Activated CD4-positive, alpha-beta T cell treated with anti-CD3 and anti-CD28 coated beads for 1 hour (primary cell): ENCODE measurements at regions not wholly inside any gene's neighbourhood (a gene's known extent, or its start where the extent isn't known, plus 50 kb on each side); places are given as distances from the start of the nearest gene placed in this dataset.

Experiments used
- DNase-seq: peaks from one replicate; pipeline ENCODE4 v3.0.0-alpha.2; 2020

DNA sequence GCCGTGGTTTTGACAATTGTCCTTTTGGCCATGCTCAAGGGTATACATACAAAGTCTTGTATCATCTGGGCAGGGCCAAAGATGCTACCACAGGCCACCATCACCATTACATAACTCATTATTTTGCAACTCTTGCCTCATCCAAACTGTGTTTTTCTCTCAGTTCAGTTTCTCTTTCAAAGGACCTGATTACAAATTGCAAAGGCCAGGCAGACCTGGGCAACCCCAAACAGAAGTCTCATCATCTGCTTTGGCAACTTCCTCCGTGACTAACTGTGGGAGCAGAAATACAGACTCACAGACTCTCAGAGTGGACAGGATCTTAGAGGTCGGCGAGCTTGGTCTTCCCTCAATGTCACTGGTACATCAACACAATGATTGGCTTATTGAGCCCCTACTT, 117.8 kb upstream of the NEDD9 start:
- no peak for DNase-seq

DNA sequence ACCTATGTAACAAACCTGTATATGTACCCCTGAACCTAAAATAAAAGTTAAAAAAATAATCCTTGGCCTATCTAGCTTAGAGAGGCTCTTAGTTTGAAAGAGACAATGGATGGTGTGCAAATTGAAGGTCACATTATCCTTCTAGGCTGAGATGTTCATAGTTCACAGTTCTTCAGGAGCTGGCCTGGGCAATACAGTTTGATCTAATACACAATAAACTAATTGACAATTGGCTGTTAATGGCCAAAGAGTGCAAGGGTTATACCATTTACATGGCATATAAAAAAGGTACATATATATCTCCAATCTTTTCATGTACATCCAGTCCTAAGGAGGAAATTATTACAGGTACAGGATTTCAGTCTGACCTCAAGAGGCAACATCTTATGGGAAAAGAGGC, 117.4 kb upstream of the NEDD9 start:
- DNase-seq: no peak

DNA sequence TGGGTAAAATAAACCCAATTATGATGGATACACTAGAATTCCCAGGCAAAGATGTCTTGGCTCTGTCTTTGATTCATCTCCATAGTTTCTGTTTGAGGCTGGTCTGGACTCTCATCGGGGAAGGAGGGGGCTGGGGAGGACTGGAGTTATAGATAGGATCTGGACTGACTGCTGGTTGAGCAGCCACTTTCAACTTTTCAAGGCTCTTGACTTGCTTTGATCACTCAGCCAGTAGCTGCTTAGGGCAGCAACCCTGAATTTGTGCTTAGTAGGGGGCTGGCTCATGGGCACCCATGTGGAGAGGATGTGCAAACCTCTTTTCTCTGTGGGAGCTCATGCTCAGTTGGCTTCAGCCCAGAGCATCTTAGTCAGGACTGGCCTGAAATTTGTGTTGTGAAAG, 114.0 kb upstream of the NEDD9 start:
- no peak for DNase-seq

DNA sequence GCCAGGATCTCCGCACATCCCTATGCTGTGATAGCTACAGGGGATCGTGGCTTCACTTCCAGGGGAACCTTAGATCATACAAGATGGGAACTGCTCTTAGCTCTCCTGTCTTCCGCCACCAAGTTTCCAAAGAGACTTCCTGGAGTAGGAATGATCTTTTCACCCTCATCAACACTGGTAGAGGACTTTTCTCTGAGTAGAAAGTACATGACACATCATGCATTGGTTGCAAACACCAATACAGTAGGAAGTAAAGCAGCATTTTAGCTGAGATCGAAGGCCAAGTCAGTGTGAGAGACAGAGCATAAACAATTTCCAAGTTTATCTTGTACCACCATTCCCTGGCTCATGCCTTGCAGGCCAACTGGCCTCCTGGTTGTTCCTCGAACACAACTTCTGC, 113.1 kb upstream of the NEDD9 start:
- no peak for DNase-seq

DNA sequence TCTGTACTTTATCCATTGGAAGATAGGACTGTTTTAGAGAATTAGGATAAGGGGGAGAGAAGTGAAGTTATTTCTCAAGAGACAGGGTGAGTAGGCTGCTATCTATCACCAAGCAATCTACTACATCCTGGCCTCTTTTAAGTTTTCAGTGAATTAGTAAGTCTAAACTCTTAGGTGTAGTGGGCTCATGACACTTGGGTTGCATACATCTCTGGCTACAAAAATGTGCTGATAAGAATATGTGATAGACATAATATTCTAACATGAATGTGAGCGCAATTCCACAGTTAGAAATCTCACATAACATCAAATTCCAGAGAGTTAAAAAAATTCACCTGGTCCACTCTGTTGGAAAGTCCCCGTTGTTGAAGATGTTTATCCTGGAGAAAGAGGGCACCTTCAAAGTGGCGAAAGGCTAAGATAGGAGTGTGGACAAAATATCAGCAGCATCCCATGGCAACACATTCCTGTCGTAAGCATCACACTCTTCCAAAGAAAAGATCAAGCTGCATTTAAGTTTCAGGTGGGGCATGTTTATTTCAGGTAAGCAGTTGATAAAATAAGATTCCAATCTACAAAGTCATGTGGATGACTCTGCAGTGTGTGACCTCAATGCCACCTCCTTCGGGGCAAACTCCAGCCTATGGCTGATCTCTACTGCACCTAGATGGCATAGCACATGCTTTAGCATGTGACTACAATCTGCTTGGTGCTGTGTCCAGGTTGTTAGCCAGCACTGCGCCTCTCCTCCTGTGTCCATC, 111.7 kb upstream of the NEDD9 start:
- no peak for DNase-seq

DNA sequence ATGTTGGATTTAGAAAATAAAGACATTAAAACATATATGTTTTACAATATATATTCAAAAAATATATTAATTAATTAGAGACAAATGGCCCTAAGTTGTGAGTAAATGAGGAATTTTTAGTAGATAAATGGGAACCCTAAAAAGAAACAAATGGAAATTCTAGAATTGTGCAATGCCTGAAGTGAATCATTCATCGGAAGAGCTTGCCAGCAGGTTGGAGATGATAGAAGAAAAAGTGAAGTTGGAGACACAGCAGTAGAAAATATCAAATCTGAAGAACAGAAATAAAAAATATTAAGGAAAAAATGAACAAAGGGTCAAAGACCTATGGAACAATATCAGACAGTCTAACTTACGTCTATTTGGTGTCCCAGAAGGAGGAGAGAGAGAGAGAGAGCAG, 109.4 kb upstream of the NEDD9 start:
- DNase-seq: no peak

DNA sequence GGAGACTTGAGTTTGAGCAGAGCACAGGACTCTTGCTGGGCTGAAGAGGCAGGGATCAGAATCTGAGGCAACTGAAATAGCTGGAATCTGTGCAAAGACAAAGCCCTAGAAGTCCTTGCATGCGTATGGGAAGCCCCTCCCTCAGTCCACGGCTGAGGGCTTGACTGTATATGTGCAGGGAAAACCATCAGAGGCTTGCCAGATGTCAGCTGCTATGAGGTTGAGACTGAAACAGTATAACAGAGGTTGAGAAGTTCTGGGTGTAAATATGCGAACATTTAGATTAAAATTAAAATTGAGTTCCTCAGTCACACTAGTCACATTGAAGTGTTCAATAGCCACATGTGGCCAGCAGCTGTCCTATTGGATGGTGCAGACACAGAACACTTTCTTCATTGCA, 108.8 kb upstream of the NEDD9 start:
- no peak for DNase-seq

DNA sequence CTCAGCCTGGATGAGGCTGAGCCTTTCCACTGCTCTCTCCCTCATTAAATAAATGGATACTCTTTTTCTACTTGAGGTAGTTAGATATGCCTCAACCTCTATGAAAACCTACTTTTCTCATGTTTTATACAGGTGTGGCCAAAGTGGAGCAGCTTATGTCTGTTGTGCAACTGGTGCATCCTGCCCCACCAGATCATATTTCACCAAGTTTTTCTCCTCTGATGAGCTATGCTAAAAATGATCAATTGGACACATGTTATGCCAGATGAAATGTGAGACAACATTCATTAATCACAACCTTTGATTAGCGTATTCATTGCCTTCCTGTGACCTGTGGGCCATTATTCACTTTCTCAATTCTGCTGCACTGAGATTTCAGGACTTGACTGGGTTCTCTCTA, 106.9 kb upstream of the NEDD9 start:
- no peak for DNase-seq

DNA sequence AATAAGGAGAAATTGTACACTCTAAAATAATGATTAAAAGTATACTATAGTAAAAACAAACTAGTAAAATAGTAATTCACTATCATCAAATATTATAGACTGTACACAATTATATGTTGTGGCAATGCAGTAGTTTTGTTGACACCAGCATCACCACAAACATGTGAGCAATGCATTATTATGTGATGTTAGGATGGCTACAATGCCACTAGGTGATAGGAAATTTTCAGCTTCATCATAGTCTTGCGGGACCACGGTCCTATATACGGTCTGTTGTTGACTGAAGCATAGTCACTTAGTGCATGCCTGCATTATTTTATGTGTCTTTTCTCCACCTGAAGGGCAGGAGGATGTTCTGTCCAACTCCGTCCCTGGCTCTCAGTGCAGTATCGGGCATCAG, 104.8 kb upstream of the NEDD9 start:
- no peak for DNase-seq

DNA sequence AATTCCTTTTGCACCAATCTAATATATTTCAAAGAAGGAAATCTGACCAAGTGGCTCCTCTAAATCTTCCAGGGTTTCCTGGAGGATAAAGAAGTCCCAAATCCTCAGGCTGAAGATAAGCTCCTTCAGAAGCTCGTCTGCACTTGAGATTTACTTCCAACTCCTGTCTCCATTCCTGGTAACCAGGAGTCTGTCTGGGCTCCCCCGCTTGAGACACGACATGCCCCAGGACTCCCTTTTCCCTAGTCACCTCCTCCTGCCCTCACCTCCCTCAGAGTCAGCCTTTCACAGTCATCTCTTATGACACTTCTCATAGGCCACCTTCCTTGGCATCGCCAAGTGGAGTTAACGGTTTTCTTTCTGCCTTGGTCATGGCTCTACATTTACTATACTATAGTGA, 103.4 kb upstream of the NEDD9 start:
- no peak for DNase-seq

DNA sequence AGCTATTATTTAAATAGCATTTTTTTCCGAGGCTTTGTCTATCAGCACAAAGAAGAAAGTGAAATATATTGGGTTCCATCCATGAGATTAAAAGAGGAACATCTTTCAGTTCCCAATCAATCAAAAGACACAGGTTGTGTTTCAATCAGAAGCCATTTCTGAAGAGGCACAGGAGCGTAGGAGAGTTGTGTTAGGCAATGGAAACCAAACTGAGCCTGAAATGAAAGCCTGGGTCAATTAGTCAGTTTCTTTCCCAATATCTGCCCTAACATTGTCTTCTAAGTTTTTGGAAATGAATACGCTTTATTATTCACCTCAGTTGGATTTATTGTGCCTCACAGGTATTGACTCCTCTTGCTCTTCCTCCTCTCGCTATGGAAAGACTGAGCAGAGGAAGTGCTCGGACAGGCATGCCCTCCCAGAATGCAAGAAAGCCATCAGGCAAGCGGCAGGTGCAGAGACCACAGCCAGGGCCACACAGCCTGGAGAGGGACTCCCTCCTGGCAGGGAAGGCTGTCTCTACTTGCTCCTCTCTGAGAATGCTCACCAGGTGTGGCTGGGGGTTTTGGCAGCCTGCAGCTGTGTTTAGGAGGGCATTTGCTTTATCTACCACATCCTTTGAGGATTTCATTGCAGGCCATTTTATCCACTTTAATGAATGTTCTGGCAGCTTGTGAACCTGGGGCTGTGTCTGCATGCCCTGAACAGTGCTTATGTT, 100.8 kb upstream of the NEDD9 start:
- DNase-seq: no peak

DNA sequence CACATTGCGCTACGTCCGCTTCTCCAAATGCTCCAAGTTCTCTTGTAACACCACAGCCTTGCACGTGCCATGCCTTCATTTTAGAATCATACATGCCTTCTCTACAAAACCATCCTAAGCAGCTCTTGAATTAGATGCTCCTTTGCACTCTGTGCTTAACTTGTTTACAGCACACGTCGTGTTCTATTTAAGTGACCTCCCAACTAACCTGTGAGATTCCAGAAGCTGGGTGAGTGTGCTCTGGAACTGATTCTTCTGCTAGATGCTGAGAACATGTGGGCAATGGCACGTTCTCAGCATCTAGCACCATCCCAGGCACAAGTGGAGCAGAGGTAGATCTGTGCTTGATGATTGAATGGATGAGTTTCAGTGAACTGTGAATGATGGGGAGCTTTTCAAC, 100.0 kb upstream of the NEDD9 start:
- DNase-seq: no peak

DNA sequence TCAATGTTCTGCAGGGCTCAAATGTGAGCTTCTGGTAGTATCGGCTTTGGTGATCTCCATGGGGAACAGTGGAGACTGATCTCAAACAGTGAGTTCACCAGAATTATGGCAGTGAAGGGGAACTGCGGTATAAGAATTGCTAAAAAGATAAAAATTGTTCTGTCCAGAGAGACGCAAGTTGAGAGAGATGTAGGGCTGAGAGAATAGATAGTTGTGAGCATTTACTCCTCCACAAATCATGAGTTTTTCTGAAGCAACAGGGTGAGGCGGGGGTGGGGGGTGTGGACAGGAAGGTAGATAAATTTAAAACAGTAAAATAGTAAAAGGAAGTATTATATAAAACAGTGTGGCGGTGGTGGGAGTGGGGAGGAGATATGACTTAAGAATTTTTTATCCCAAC, 98.6 kb upstream of the NEDD9 start:
- no peak for DNase-seq

DNA sequence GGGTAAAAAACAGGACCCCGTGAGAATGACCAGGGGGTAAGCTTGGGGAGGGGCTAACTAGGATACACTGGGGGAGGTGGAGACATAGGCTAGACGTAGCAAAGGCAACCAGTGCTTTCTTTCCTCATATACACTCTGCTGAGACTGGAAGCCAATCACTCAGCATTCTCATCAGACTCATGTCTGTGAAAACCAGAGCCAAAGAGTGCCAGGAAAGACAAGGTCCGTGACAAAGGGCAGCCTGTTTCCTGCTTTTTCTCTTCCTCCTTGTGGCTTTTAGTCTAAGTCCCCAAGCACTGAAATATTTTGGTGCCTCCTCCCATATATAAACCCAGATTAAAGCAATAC, 97.9 kb upstream of the NEDD9 start:
- no peak for DNase-seq

DNA sequence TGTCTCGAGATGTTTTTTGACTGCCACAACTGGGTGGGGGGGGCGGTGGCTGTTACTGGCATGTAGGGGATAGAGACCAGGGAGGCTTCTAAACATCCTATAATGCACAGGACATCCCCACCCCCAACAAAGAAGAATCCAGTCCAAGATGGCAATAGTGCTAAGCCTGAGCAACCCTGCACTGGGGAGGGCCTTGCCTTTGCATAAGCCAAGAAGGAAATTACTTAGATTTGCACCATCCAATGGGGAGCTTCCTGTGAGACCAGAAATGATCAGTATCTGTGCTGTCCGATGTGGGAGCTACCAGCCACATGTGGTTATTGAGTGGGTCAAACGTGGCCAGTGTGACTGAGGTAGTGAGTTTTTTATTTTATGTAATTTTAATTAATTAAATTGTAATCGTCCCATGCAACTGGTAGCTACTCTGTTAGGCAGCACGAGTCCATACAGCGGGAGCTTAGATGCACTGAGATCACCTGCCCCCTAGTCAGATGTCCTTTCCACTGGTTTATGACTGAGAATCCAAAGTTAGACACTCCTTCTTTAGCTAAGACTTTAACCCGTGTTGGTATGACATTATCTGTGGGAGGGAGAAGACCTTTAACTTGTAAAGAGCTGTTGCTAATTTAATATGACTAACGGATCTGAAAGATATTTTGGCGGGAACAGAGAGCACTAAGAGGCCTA, 97.4 kb upstream of the NEDD9 start:
- no peak for DNase-seq

DNA sequence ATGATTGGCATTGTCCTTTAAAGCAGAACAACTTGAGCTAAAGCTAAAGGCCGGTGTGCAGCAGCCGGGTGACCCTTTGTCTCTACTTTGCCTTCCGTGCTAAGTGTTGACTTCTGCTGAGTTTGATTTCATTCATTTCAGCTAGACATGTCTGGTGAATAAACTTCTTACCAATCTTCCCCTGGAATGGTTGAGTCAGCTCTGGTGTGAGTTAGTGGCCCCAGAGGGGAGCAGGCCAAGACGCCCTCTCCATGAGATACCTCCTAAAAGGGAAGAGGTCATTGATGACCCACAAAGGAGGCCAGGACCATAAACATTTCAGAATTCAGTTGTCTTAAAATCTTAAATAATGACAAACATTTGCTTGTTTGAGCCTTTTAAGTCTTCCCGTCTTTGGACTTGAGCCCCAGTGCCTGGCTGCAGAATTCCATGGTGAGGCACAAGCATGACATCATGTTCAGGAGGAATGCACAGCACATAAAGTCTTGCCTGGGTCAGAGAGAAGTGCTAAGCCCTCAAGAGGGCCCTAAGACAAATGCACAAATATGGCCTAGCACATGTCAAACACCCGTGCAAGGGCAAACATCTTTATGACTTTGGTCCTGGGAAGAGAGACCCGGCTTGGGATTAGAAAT, 96.3 kb upstream of the NEDD9 start:
- no peak for DNase-seq

DNA sequence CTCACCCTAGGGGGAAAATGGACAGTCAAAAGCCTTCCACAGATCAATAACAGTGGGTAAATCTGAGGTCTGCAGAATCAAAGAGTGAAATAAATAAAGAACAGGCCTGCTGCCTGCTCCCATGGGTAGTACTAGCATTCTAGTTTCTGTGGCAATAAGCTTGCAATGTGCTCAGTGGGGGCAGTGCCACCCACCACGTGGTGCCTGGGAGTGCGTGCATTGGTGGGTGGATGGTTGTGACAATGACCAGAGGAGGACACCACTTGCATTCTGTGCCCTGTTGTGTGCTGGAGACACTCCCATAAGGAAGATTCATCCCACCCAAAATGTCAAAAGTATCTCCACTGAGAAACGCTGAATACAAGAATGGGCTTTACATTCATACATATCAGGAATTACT, 95.5 kb upstream of the NEDD9 start:
- DNase-seq: no peak

DNA sequence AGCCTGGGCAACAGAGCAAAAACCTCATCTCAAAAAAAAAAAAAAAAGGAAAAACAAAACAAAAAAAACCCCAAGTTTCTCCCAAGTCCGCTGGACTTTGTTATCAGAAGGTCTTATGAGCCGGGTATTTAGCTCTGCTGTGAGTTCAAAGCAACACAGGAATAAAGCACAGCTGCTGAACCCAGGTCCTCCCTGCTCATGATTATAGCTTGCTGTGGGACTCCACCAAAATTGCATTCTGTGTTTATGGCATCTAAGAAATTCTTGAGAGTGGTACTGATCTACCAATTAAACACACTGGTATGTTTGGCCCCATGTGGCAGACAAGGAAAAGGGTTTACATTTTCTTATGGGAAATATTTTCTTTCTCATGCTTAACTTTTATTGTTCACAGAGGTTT, 93.6 kb upstream of the NEDD9 start:
- DNase-seq: no peak

DNA sequence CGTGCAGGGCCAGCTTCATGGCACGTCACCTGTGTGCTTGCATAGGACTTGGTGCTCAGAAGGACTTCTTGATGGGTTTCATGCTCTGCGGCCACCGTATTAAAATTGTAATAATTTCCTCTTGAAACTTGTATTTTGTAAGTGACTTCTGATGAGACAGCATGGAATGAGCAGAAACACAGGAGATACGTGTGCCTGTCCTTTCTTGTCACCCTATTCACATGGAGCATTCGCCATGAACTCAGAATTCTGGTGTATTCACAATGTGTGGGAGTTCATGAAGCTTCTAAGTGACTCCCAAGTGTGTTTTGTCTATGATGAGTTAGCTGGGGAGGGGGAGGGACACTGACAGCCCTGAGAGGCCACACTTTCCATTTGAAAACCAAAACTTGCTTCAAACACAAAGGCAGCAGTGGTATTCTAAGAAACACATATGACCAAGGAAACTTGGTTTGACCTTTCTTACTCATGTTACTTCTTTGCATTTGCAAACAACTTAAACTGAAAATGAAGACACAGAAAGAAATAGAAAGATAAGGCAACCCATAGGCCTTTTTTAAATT, 92.1 kb upstream of the NEDD9 start:
- no peak for DNase-seq

DNA sequence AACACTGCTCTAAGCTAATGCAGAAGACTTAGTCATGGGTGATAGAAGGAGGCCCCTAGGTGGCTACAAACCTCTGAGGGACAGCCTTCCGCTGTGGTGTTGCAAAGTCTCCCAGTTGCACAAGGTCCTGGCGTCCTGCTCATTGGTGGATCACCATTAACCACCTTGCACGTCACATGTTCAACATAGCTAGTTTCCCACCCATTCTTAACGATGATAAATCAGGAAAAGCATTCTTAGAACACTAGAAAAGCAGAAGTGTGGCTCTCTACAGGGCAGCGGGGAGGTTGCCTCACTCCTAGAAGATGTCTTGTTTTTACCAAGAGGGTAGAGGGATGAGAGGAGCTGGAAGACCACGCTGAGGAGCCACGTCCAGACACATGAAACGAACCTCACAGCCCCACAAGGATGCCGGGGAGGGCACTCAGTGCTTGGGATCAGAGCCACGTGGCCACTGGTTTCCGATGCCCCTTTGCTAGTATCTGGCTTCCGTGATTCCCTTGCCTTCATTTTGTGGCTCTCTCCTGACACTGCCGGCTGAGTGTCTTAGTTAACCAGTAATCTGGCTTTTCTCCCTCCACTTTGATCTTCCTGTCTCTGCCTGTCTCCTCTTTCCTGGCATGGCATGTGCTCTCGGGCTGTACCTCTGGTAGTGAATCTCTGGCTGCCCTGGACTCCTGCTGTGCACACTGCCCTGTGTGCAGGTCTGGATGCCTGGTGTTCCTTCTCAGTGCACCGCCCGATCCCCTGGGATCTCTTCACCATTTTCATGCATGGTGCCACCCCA, 91.4 kb upstream of the NEDD9 start:
- no peak for DNase-seq

DNA sequence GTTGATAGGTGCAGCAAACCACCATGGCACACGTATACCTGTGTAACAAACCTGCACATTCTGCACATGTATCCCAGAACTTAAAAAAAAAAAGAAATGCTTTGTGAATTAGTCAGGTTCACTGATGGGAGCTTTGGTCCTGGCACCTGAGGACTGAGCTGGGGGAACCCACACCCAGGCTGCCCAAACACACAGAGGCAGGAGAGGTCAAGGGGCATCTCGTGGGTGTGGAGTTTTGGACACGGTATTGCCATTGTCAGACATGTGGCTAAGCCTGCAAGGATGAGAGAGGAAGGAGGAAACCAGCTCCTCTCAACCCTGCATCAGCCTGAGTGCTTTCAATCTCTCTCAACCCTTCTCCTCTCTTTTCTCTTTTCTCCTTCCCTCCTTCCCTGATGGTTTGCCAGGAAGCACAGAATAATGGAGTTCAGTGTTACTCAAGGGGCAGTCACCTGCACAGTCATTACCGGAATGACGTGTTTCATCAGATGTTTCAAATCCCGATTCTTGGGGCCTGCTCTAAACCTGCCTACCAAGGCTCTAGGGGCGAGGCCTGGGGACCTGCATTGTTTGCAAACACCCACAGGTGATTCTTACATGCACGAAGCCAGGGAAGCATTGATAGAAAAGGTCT, 89.9 kb upstream of the NEDD9 start:
- DNase-seq: no peak

DNA sequence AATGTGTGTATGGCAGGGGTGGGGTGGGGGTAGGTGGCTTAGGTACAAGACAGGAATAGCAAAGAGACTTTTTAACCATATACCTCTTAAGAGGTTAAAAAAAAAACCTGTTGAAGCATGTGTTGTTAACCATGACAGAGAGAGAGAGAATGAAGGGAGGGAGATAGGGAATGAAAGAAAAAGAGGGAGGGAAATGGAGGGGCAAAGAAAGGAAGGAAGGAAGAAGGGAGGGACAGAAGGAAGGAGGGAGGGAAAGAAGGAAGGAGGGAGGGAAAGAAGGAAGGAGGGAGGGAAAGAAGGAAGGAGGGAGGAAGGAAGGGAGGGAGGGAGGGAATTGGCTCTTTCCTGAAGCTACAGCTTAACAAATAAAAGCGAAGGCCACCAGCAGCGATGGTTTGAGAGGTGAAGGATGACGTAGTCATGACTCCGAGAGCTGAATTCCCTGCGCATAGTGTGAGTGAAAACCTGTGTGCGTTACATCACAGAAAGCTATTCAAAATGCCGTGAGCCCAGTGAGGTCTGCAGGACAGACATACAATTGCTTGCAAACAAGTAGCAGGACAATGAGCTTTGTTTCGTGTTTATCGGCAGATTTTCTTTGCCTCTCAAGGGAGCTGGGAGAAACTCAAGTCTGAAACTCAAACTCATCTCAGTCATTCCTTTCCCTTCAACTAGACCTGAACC, 88.6 kb upstream of the NEDD9 start:
- no peak for DNase-seq
